RPMI8226 (cell line): ENCODE measurements at regions not wholly inside any gene's neighbourhood (a gene's known extent, or its start where the extent isn't known, plus 50 kb on each side); places are given as distances from the start of the nearest gene placed in this dataset.
"Not testable (repeated sequence)": the region's sequence is repeated elsewhere in the genome, so short reads cannot be mapped to it uniquely, and the experiment has no call there.

Experiments used
- DNase-seq: peaks from one replicate; pipeline ENCODE4 v3.0.0-alpha.2; 2015

DNA sequence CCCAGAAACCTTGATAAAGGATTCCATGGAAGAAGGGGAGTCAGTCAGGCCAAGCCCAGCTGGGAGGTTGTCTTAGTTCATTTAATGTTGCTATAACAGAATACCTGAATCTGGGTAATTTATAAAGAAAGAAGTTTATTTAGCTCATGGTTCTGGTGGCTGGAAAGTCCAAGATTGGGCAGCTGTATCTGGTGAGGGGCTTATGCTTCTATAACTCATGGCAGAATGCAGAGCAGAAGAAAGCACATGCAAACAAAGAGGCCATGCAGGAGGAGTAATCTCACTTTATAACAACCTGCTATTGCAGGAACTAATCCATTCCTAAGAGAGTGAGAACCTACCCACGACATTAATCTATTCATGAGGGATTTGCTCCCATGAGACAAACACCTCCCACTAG is 54.2 kb upstream of the ANKRD1 start:
- no peak for DNase-seq

DNA sequence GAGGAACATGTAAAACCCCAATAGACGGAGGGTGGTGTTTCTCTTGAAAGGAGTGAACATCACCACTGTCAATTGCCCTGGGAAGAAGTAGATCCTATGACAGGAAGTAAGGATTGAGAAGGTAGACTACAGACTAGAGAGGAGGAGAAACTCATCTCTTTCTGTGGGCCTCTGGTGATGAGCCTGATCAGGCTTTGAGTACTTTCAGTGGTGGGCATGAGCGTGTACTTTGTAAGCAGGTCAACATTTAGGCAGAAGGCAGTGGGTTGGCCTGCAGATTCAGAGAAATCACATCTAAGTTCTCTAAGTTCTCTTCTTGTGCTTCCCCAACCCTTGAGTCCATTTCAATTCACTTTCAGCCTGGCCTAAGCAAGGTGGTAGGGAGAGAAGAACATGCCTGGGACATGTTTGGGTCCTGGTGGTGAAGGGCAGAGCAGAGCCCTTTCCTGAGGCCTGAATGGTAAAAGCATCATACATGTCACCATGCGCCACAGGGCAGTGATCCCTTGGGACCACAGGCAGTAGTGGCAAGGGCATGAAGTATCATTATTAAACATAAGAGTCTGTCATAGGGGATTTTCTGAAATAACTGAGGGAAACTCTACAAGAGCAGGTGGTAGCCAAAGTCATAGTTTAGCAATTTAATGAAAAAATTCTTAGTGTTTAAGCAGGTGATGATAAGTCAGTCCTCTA is 56.4 kb upstream of the ANKRD1 start:
- no peak for DNase-seq

DNA sequence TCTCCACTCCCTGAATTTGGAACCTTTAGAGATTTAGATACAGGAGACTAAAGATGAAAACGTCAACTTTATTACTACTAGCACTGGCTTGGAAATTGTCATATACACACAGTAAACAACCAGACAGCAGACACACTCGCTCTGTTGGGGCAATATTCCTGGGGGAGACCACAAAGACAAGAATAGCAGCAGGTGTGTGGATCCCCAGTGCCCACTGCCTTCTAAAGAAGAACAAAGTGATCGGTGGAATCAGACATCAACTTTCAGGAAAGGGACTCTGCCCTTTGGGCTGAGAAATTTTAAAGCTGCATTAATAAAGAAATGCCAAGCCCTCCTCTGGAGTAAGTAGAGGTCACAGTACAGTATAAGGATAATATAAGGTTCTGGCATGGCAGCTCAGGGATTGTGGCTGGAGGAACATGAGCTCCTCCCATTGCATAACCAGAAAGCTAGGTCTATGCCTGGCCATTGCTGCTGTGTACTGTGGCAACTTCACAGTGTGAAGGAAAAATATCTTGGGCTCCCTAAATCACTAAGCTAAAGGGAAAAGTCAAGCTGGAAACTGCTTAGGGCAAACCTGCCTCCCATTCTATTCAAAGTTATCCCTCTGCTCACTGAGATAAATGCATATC is 57.1 kb upstream of the ANKRD1 start:
- no peak for DNase-seq

DNA sequence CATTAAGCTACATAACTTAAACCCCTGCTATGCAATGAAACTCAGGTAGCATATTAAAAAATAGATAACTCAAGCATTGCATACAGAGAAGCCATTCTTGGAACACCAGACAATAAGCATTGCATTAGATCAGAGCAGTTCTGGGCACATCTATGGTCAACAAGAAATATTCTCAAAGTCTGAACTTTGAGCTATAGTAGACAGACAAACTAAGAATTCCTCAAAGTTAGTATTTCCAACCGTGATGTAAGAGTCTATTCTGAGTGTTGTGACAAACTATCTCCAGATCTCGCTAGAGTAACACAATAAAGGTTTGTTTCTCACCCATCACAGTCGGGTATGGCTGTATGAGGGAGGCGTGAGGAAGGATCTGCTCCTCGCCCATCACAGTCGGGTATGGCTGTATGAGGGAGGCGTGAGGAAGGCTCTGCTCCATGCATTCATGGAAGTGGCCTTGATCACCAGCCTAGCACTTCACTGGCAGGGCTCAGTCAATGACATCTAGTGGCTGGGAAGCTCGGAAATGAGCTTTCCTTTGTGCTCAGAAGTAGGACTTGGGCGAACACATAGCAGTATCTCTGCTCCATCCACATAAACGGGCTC is 61.6 kb upstream of the ANKRD1 start:
- DNase-seq: no peak

DNA sequence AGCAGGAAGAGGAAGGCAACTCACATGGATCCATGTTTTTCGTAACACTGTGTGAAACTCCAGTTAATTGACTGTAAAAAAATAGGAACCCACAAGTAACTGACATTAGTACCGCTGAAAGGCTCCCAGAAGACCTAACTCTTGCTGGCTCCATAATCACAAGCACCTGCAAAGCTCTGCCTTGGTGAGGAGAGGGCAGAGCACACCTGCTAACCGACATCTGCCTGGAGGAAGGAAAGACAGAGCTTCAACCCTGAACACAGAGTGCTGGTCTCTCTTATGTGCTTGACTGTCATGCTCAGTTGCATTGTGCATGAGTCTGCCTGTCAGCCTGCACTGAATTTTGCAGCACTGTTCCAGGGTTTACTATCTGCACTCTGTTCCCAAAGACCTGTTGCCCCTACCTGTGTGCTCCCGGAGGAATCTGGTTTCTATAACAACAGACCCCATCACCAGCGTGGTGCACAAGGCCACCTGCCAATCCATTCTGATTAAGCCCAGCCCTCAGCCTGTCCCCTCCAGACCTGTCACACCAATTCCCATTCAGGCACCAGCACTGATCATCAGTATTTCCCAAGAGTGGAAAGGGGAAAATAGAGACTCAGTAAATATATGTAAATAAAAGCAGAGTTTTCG is 63.1 kb upstream of the ANKRD1 start:
- peak; percentile 11 for DNase-seq

DNA sequence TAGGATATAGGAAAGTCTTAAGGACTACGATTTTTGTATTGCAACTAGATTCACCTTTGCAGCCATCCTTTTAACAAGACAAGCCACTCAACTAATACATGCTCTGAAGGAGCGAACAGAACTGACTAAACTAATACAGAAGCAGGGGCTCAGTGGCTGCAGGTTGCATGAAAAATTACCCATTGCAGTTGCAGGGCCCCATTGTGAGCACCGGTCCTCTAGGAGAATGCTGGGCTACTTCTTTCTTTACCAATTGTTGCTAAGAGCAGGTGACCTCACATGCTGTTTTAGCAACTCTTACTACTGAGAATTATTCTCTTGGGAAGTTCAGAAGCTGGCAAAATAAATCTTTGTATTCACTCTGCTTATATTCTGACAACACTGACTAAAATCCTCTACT is 64.0 kb upstream of the ANKRD1 start:
- DNase-seq: no peak

DNA sequence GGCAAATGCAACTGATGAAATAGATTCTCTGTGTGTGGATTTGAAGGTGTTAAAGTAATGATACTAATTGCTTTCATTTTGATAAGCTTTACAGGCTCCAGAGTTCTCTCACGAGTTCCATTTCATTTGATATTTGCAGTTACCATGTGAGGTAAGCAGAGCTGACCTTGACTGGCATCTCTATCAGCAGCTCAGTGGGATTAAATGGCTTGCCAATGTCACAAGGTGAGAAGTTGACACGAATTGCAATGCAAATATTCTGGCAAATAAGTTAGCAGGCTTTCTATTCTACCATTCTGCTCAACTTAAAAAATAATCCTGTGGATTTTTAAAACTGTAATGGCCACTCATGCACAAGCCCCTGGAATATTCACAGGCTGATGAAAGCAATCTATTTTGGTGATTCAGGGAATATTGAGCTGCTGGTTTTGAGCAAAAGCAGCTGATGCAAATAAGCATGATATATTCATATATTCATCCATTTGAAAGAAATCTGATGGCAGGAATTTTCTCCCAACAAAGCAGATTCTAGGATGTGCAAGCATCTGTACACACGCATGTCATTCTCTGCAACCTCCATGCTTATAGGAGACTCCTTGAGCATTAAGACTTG is 64.5 kb upstream of the ANKRD1 start:
- DNase-seq: no peak

DNA sequence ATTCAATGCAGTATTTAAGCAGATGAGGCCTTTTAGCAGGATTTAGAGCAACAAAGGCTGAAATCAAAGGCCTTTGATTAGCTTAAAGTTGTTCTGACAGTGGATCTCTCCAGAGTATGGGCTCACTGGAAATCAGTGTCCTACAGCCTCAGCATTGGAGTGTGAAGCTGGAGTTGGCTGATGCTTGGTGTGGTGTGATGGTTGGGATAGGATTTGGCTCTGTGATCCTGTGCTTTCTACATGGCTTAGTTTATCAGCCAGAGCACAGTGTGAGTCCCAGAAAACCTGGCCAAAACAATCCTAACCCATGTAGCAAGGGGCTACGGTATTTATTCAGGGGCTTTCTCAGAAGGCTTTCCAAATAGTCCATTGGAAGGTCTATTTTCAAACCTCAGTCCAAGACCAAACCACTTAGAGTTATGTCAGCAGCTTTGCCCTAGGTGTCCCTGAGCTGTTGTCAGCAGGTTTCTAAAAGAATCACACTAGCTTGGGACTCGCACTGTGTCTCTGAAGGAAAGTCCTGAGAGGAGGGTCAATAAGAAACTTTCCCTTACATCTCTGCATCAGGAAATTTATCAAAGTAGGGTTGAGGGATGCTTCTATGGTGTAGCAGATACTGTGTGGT is 65.4 kb upstream of the ANKRD1 start:
- DNase-seq: no peak

DNA sequence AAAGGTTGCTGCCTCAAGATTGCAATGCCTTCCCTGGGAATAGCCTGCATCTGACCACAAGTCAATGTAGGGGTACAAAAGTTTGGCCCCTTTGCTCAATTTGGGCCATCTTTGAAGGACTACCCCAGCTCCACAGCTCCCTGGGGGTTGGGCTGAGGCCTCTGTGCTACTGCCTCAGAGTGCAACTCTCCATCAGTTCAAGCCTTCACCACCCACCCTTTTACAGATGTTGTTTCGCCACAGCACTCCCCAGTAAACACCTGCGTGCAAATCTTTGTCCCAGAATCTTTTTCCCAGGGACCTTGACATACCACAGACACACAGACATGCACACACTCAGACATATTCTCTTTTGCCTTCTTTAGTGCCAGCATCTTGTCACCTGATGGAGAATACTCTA is 66.0 kb upstream of the ANKRD1 start:
- DNase-seq: no peak

DNA sequence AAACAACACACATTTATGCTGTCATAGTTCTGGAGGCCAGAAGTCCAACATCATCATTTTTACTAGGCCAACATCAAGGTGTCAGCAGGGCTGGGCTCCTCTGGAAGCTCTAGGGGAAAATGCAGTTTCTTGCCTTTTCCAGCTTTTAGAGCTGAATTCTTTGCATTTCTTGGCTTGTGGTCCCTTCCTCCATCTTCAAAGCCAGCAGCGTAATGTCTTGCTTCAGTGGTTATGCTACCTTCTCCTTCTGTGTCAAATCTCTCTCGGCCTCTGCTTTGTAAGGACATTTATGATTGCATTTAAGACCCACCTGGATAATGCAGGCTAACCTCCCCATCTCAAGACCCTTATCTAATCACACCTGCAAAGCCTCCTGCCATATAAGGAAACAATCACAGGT is 66.5 kb upstream of the ANKRD1 start:
- DNase-seq: no peak

DNA sequence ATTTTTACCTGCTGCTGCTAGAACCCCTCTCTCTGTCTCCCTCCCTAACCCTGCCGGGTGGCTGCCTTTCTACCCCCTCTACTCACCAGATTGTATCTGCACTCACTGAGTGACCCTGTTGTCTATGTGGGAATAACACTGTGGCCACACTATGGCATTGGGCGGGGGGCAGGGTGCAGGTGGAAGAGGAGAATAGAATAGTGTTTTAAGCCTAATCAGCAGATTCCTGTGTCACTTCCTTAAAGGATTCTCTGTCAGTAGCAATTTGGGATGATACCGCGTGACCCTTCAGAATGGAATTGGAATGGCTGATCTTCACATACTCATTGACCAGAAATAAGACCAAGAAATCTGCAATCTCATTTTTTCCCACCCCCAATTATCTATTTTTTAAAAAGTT is 67.1 kb upstream of the ANKRD1 start:
- no peak for DNase-seq

DNA sequence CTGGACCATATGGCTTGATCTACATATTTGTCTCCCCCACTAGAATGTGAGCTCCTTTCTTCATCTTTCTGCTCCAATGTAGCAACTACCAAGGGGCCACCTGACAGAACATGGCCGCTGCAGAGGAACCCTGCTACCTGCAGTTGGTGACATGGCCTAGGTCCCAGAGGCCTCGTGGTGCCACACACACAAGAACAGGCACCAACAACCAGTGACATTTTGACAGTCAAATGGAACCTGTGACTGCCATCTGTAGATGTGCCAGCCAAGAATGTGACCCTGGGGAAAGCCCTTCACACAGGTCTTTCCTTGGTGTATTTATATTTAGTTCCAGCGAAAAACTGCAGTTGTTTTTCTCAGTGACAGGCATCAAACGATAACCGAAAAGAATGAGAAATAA is 67.9 kb upstream of the ANKRD1 start:
- DNase-seq: no peak

DNA sequence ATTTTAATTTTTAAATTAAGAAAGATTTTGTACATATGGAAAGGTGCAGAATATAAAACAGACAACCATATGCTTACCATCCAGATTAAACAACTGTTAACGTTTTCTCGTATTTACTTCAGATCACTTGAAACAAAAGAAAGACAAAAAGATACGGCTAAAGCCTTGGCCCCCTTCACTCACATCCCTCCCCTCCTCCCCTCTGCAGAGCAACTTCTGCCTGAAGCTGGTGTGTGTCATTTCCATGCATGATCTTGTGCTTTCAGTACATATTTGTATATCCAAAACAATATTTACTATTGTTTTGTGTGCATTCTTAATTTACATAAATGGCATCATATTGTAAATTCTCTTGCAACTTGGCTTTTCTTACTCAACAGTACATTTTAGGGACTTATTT is 68.5 kb upstream of the ANKRD1 start:
- no peak for DNase-seq

DNA sequence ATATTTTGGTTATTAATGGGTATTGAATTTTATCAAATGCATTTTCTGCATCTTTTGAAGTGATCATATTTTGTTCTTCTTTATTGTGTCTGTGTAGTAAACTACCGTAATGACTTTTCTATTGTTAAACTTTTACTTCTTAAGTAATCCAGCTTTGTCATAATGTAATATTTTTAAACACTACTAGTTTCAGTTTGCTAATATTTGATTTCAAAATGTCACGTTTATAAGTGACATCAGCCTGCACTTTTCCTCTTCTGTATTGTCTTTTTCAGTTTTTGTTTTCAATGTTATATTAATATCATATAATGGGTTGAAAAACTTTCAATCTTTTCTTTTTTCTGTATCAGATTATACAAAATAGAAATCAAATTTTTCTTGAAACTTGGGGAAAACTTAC is 71.6 kb upstream of the ANKRD1 start:
- DNase-seq: no peak

DNA sequence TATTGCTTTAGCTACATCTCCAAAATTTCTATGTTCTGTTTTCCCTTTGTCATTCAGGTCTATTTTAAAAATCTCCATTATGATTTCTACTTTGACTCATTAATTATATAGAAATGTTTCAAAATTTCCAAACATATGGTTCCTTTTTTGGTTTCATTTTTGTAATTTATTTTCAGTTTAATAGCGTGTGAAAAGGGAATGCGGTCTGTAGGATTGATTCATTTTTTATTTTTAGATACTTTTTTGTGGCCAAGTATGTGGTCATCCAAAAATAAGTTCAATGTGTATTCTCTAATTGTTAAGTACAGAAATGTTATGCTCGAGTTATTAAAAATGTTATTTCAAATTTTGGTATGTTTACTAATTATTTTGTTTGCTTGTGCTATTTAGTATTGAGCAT is 72.5 kb upstream of the ANKRD1 start:
- no peak for DNase-seq

DNA sequence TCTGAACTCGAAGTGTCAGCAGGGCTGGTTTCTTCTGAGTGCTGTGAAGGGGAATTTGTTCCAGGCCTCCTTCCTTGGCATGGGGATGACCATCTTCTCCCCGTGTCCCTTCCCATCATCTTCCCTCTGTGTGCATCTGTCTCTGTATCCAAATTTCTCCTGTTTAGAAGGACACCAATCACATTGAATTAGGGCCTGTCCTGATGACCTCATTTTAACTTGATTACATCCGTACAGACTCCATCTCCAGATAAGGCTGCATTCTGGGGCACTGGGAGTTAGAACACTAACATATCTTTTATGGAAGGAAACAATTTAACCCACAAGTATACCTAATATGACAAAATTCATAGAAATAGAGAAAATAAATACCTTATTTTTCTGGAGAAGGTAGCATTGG is 76.8 kb upstream of the ANKRD1 start:
- no peak for DNase-seq

DNA sequence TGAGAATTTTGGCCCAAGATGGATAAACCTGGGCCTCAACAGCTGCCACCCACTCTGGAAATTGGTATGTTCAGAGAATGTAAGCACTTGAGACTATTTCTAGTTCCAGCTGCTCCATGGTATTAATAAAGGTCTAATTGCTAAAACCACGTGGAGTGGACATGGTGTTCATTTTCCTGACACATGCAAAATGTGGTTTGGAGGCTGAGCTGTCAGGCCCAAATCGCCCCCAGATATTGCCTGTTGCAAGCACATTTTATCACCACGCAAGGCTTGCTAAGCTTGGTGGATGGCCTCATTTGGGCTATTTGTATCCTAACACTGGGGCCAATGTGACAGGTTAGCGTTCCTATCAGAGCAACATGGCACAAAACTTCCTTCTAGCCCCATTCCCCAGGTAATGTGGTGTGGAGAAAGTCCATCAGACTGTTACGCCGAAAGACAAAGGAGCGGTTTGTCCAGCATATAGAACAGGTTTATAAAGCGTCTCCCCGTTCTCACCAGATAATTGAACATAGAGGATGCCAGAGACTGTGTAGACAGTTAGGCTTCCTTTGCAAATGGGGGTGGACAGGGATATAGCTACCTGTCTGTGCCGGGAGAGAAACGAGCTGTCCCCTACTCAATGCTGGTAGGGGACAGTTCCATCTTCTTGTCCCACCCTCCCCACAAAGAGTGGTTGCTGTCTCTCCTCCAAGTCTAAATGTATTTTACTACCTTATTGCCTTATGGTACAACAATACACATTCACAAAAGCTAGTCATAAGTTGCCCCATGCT is 78.0 kb upstream of the ANKRD1 start:
- DNase-seq: no peak

DNA sequence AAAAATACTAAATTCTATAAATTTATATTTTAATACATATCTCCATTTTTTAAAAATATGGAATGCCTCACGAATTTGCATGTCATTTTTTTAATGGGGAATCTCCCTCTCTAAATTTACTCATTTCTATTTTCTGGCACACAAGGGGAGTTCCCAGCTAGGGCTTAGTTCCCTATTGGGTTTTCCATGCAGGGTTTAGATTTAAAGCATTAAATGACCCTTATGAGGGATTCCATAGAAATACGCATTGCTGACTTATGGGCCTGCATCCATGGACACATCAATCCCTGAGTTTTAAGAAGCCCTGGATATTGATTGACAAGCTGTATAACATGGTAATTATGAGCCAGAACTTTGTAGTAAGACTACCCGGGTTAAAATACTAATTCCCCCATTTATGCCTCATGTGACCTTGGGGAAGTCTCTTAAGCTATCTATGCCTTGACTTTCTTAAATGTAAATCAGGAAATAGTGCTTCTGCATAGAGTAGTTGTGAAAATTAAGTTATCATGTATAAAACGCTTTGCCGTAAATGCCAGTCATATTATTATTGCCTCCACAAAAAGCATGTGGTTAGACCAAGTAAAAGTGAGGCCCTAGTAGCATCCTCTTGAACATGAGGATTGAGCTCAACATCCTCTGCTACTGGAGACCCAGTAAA is 78.8 kb upstream of the ANKRD1 start:
- DNase-seq: no peak

DNA sequence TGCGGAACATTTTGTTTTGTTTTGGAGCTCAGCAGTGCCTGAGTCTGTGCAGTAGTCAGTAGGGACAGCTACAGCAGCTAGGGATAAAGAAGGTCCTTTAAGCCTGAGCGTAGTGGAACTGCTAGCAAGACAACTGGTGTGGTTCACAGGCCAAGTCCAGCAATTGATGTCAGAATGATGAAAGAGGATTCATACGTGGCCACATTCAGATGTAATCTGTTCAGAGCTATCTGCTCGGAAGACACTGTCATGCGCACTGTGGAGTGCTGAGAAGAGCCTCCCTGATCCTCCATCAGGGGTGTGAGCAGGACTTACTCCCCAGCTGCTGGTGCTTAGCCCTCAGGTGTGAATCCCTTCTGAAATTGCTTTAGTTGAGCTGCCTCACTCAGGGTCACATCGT is 79.6 kb upstream of the ANKRD1 start:
- DNase-seq: no peak

DNA sequence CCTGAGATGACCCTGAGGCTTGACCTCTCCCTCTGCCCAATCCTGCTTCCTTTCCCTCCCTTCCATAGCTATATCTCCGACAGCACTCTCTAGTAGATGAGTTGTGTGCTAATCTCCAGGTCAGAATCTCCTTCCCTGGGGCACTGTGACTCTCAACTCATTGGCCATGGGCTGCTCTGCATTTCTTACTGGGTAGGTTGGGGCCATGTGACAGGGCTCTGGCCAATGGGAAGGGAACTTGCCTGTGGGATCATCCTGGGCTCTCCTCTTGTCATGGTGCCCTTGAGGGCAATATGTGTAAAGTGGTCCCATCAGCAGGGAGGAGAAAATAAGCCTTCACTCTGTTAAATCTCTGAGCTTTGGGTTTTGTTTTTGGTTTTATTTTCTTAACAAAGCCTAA is 80.1 kb upstream of the ANKRD1 start:
- DNase-seq: no peak

DNA sequence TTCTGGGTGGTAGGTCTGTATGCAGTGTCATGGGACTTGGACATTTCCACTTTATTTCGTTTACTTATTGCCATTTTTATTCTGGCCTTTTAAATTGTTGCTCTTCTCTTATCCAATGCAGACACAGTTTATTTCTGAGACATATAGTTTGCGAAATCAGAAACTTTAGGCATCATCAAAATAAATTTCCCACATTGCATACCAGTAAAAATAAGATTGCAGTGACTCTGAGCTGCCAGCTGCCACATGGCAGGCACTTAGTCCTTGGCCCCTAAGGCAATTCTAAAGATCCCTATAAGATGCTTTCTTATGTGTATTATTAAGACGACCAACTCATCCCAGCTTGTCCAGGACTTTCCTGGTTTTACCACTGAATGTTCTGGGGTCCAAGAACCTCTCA is 81.8 kb upstream of the ANKRD1 start:
- DNase-seq: no peak

DNA sequence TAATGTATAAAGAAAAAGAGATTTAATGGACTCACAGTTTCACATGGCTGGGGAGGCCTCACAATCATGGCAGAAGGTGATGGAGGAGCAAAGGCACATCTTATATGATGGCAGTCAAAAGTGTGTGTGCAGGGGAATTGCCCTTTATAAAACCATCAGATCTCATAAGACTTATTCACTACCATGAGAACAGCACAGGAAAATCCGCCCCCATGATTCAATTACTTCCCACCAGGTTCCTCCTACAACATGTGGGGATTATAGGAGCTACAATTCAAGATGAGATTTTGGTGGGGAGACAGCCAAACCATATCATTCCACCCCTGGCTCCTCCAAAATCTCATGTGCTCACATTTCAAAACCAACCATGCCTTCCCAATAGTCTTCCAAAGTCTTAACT is 82.5 kb upstream of the ANKRD1 start:
- not testable (repeated sequence) for DNase-seq
